SH-SY5Y (cell line): ENCODE measurements at regions not wholly inside any gene's neighbourhood (a gene's known extent, or its start where the extent isn't known, plus 50 kb on each side); places are given as distances from the start of the nearest gene placed in this dataset.

Experiments used
- GATA2 ChIP-seq: IDR thresholded peaks from 2 replicates; pipeline ENCODE4 v1.6.1; 2011; ENCODE audit warnings: mild to moderate bottlenecking, low read depth, low read length
- GATA3 ChIP-seq: IDR thresholded peaks from 2 replicates; pipeline ENCODE4 v1.6.1; 2011; ENCODE audit warnings: low read depth, mild to moderate bottlenecking, low read length, moderate library complexity

- TF ChIP-seq GATA2 (no peak), GATA3 (no peak)
Observed at GRCh38 chr12:123049398-123050240, 69.1 kb downstream of the ARL6IP4 start.
